ENCODE measurements at regions not wholly inside any gene's neighbourhood (a gene's known extent, or its start where the extent isn't known, plus 50 kb on each side); places are given as distances from the start of the nearest gene placed in this dataset.
"Not testable (repeated sequence)": the region's sequence is repeated elsewhere in the genome, so short reads cannot be mapped to it uniquely, and the experiment has no call there.

DNA sequence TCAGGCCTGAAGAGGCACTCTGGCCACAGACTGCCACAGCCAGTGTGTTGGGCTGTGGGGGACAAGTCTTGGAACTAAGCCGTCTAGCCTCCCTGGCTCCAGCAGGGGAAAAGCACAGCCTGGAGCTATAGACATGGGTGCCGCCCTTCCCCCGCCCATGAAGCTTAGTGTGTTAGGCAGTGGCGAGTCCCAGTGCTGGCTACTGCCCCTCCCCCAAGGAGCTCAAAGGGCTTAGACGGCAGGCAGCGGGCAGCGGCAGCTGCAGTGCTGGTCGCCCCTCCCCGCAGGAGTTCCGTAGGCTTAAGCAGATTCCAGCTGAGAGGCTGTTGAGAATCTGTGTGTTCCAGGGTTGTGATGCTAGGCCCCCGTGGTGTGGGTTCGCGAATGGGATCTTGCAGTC lies 135.8 kb upstream of the RORA start:
- CTCF ChIA-PET, result no interaction called here
- FAIRE-seq (no peak), DNase-seq (ENCODE audit: low read depth, low spot score) (no peak)
- H3K27me3 ChIP-seq (ENCODE audit: control insufficient read depth in 2 of 2, insufficient read depth in 2 of 2, low read length in 2 of 2), result no peaks in the 10 kb centered on the region
- intact Hi-C loops (cut with micrococcal nuclease), result no loop called here
- TF ChIP-seq, protein P1, sequence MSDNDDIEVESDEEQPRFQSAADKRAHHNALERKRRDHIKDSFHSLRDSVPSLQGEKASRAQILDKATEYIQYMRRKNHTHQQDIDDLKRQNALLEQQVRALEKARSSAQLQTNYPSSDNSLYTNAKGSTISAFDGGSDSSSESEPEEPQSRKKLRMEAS (IDR thresholded peaks at IDR 0.05; ENCODE audit: insufficient read depth, insufficient read length), result no peak
- TF ChIP-seq JUN (IDR thresholded peaks at IDR 0.05; ENCODE audit: borderline replicate concordance, insufficient read depth, insufficient read length, low read depth) (no peak), POLR2AphosphoS5 (IDR thresholded peaks at IDR 0.05; ENCODE audit: insufficient read depth, low read depth, low read length) (no peak), FOS (IDR thresholded peaks at IDR 0.05; ENCODE audit: borderline replicate concordance, insufficient read depth, low read length) (no peak), MYC (IDR thresholded peaks at IDR 0.05; ENCODE audit: low read depth, low read length) (no peak), EZH2 (IDR thresholded peaks at IDR 0.05; ENCODE audit: borderline replicate concordance, low read depth, low read length, severe bottlenecking) (no peak), GATA2 (IDR thresholded peaks at IDR 0.05; ENCODE audit: insufficient read depth, insufficient read length, low read depth, low read length) (no peak), POLR2A (IDR thresholded peaks at IDR 0.05; ENCODE audit: low read depth, low read length) (no peak)
- TF ChIP-seq, protein P2, sequence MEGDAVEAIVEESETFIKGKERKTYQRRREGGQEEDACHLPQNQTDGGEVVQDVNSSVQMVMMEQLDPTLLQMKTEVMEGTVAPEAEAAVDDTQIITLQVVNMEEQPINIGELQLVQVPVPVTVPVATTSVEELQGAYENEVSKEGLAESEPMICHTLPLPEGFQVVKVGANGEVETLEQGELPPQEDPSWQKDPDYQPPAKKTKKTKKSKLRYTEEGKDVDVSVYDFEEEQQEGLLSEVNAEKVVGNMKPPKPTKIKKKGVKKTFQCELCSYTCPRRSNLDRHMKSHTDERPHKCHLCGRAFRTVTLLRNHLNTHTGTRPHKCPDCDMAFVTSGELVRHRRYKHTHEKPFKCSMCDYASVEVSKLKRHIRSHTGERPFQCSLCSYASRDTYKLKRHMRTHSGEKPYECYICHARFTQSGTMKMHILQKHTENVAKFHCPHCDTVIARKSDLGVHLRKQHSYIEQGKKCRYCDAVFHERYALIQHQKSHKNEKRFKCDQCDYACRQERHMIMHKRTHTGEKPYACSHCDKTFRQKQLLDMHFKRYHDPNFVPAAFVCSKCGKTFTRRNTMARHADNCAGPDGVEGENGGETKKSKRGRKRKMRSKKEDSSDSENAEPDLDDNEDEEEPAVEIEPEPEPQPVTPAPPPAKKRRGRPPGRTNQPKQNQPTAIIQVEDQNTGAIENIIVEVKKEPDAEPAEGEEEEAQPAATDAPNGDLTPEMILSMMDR (IDR thresholded peaks at IDR 0.05; ENCODE audit: extremely low read depth in 1 of 2, insufficient read depth in 1 of 2, low read depth in 1 of 2, low read length in 2 of 2), result no peak
- dilution Hi-C loops (cut with MboI; ENCODE audit: extremely low pct_ligation_motif_present, low sequenced_read_pairs), result no loop called here
- BruUV-seq (replicated peaks), result no TSS peak
- no peak overlapping the region for H3K4me2 ChIP-seq (ENCODE audit: insufficient read depth, low read length)
- no peaks in the 10 kb centered on the region for H4K20me1 ChIP-seq (replicated peaks; ENCODE audit: control insufficient read depth, extremely low read depth, insufficient read depth, low read length)
- H3K9me1 ChIP-seq (replicated peaks; ENCODE audit: control insufficient read depth, extremely low read depth, insufficient read depth, low read length), result no peaks in the 10 kb centered on the region
- no peak overlapping the region for H2AFZ ChIP-seq (ENCODE audit: low read depth, low read length)
- H3K9me3 ChIP-seq (replicated peaks; ENCODE audit: control insufficient read depth, insufficient read depth, low read length), result no peaks in the 10 kb centered on the region
- H3K27ac ChIP-seq (ENCODE audit: insufficient read depth, low read depth, low read length), result no peak overlapping the region
- no peaks in the 10 kb centered on the region for H3K36me3 ChIP-seq (ENCODE audit: control insufficient read depth in 2 of 2, extremely low read depth in 1 of 2, insufficient read depth in 2 of 2, low read length in 2 of 2)
- no peak overlapping the region for H3K4me3 ChIP-seq (replicated peaks in 1 of 3; ENCODE audit: insufficient read depth in 1 of 3, low read depth in 1 of 3, low read length in 3 of 3)
- POLR2A ChIA-PET, result no interaction called here
- H3K4me1 ChIP-seq (ENCODE audit: control insufficient read depth, extremely low read depth, insufficient read depth, low read length), result no peaks in the 10 kb centered on the region
- no peaks in the 10 kb centered on the region for H3K79me2 ChIP-seq (ENCODE audit: control insufficient read depth, insufficient read depth, low read length)
- H3K9ac ChIP-seq (replicated peaks; ENCODE audit: extremely low read depth, insufficient read depth, low read length), result no peak overlapping the region

DNA sequence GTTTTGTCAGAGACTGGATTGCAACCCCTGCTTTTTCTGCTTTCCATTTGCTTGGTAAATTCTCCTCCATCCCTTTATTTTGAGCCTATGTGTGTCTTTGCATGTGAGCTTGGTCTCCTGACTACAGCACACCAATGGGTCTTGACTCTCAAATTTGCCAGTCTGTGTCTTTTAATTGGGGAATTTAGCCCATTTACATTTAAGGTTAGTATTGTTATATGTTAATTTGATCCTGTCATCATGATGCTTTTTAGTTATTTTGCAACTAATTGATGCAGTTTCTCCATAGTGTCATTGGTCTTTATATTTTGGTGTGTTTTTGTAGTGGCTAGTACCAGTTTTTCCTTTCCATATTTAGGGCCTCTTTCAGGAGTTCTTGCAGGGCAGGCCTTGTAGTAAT lies 133.8 kb upstream of the RORA start:
- intact Hi-C loops (cut with micrococcal nuclease); H3K4me3 ChIP-seq (replicated peaks in 1 of 3; ENCODE audit: insufficient read depth in 1 of 3, low read depth in 1 of 3, low read length in 3 of 3); H4K20me1 ChIP-seq (replicated peaks; ENCODE audit: control insufficient read depth, extremely low read depth, insufficient read depth, low read length); H3K4me1 ChIP-seq (ENCODE audit: control insufficient read depth, extremely low read depth, insufficient read depth, low read length); H3K4me2 ChIP-seq (ENCODE audit: insufficient read depth, low read length); H3K27ac ChIP-seq (ENCODE audit: insufficient read depth, low read depth, low read length); BruUV-seq (replicated peaks); H3K9ac ChIP-seq (replicated peaks; ENCODE audit: extremely low read depth, insufficient read depth, low read length); H3K9me1 ChIP-seq (replicated peaks; ENCODE audit: control insufficient read depth, extremely low read depth, insufficient read depth, low read length); H3K36me3 ChIP-seq (ENCODE audit: control insufficient read depth in 2 of 2, extremely low read depth in 1 of 2, insufficient read depth in 2 of 2, low read length in 2 of 2); POLR2A ChIA-PET; FAIRE-seq; DNase-seq (ENCODE audit: low read depth, low spot score); CTCF ChIA-PET; H3K79me2 ChIP-seq (ENCODE audit: control insufficient read depth, insufficient read depth, low read length); dilution Hi-C loops (cut with MboI; ENCODE audit: extremely low pct_ligation_motif_present, low sequenced_read_pairs); H2AFZ ChIP-seq (ENCODE audit: low read depth, low read length); H3K9me3 ChIP-seq (replicated peaks; ENCODE audit: control insufficient read depth, insufficient read depth, low read length); H3K27me3 ChIP-seq (ENCODE audit: control insufficient read depth in 2 of 2, insufficient read depth in 2 of 2, low read length in 2 of 2): not testable (repeated sequence)
